HG03045 (cell line): ENCODE measurements at regions not wholly inside any gene's neighbourhood (a gene's known extent, or its start where the extent isn't known, plus 50 kb on each side); places are given as distances from the start of the nearest gene placed in this dataset.

Experiments
- ATAC-seq: cut with Tn5 transposase; IDR thresholded peaks from one replicate; pipeline ENCODE4 v1.9.1; 2021; ENCODE audit warnings: mild to moderate bottlenecking, moderate library complexity; ENCODE audit not compliant: unreplicated experiment

GRCh38 chrX:51954592-51954991 lies 61.2 kb downstream of the MAGED1 start:
- no peak for ATAC-seq

- ATAC-seq, result peak; percentile 98
Observed at GRCh38 chrX:51955200-51955599, 61.8 kb downstream of the MAGED1 start.

GRCh38 chrX:51956441-51956840 lies 63.0 kb downstream of the MAGED1 start:
- ATAC-seq, result no peak

GRCh38 chrX:51975360-51975759 lies 81.9 kb downstream of the MAGED1 start:
- no peak for ATAC-seq

DNA sequence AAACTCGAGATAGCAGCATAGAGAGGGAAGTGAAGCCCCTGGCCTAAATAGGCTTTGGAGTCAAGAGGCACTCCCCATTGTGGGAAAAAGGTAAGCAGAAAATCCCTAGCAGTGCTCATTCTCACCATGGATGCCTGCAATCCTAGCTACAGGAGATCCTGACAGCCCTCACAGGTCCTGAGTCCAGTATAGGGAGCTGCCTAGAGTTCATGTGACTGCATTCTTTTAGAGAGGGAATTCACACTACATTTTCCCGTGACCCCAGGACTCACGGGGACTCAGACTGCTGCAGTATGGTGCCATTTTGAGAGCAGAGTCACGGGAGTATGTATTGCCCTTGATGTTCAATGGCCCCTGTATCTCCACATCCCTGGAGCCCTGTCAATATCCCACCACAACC lies 82.4 kb downstream of the MAGED1 start:
- ATAC-seq, result no peak

DNA sequence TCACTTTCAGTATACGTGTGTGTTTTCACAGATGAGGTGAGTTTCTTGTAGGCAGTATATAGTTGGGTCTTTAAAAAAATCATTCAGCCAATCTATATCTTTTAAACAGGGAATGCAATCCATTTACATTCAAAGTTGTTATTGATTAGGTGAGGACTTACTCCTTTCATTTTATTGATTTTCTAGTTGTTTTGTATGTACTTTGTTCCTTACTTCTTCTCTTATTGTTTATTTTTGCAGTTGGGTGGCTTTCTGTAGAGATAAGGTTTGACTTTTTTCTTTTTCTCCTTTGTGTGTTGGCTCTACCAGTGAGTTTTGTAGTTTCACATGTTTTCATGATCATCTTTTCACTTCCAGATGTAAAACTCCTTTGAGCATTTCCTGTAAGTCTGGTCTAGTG lies 83.1 kb downstream of the MAGED1 start:
- ATAC-seq, result no peak
